Stomach (tissue), 4 donors: ENCODE measurements at regions not wholly inside any gene's neighbourhood (a gene's known extent, or its start where the extent isn't known, plus 50 kb on each side); places are given as distances from the start of the nearest gene placed in this dataset.

ENCODE experiments used
- EP300 ChIP-seq: sonication (generic); formaldehyde crosslinking; IDR thresholded peaks from one replicate; pipeline ENCODE4 v1.6.1; 2017; ENCODE audit warnings: antibody characterized with exemption
- POLR2A ChIP-seq, 4 donors: fragments of 450-650 bp; IDR thresholded peaks; one replicate each; pipeline ENCODE4 v1.6.1; 2016; ENCODE audit warnings: antibody characterized with exemption in 4 of 4, control low read depth in 2 of 4, mild to moderate bottlenecking in 1 of 4, moderate library complexity in 1 of 4
- POLR2AphosphoS5 ChIP-seq, 3 donors: sonication (generic); formaldehyde crosslinking; IDR thresholded peaks; one replicate each; pipeline ENCODE4 v1.6.1; 2016; ENCODE audit warnings: antibody characterized with exemption in 3 of 3
- TF ChIP-seq, protein P1 (sequence below), 7 experiments: fragments of 450-650 bp in 4 of 7; fragments of 200-600 bp in 3 of 7; sonication (generic) in 3 of 7; IDR thresholded peaks; one replicate each; pipeline ENCODE4 v1.5.1; 2016 to 2019; ENCODE audit warnings: antibody characterized with exemption in 7 of 7, control low read depth in 2 of 7, mild to moderate bottlenecking in 1 of 7

DNA sequence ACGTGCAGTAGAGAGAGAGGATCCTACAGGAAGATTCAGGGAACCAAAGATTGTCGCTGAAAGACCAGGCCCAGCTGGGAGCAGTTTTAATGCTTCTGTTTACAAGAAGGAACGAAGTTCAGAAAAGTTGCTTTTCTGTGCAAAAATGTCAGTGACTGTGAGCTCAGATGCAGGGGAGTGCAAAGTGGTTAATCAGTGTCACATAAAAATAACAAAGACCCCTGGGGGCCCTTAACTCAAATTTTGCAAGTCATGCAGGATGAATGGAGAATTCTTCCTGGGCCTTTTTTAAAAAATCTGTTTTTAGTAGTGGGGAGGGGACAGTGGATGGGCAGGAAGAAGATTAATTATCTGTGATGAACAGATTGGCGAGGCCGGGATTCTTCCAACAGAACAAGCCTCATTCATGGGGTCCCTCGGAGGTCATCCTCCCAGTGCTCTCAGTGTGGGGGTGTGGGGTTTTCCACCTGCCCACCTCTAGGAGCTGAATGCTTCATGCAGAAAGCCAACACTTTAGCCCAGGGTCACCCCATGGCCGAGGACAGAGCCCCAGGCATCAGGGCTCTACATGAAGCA lies 167.2 kb downstream of the UQCRFS1 start:
- TF ChIP-seq, protein P1, sequence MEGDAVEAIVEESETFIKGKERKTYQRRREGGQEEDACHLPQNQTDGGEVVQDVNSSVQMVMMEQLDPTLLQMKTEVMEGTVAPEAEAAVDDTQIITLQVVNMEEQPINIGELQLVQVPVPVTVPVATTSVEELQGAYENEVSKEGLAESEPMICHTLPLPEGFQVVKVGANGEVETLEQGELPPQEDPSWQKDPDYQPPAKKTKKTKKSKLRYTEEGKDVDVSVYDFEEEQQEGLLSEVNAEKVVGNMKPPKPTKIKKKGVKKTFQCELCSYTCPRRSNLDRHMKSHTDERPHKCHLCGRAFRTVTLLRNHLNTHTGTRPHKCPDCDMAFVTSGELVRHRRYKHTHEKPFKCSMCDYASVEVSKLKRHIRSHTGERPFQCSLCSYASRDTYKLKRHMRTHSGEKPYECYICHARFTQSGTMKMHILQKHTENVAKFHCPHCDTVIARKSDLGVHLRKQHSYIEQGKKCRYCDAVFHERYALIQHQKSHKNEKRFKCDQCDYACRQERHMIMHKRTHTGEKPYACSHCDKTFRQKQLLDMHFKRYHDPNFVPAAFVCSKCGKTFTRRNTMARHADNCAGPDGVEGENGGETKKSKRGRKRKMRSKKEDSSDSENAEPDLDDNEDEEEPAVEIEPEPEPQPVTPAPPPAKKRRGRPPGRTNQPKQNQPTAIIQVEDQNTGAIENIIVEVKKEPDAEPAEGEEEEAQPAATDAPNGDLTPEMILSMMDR (IDR thresholded peaks at IDR 0.05): no peak
- TF ChIP-seq EP300 (no peak), POLR2AphosphoS5 (IDR thresholded peaks at IDR 0.05) (no peak), POLR2A (IDR thresholded peaks at IDR 0.05) (no peak)
